Stimulated activated CD4-positive, alpha-beta T cell treated with anti-CD3 and anti-CD28 coated beads, Interleukin-15, amount 100 ng/mL, for 1 hour (primary cell): ENCODE measurements at regions not wholly inside any gene's neighbourhood (a gene's known extent, or its start where the extent isn't known, plus 50 kb on each side); places are given as distances from the start of the nearest gene placed in this dataset.

Experiments used
- DNase-seq, 2 donors: peaks; one replicate each; pipeline ENCODE4 v3.0.0-alpha.2; 2020; ENCODE audit warnings: low read depth in 1 of 2, low spot score in 1 of 2

DNA sequence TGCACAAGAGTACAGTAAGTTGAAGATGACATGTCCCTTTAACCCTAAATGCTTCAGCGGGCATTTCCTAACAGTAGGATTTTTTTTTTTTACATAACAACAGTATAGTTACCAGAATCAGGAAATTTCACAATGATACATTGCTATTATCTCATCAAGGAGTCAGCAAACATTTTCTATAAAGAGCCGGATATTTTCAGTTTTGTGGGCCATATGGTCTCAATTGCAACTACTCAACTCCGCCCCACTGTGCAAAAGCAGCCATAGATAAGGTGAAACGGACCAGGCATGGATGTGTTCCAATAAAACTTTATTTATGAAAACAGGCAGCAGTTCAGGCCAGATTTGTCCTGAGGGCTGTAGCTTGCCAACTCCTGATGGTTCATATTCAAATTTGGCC, 130.6 kb downstream of the SMAD6 start:
- DNase-seq: no peak

- DNase-seq: no peak
Observed at GRCh38 chr15:66833371-66833770, 131.3 kb downstream of the SMAD6 start.

DNA sequence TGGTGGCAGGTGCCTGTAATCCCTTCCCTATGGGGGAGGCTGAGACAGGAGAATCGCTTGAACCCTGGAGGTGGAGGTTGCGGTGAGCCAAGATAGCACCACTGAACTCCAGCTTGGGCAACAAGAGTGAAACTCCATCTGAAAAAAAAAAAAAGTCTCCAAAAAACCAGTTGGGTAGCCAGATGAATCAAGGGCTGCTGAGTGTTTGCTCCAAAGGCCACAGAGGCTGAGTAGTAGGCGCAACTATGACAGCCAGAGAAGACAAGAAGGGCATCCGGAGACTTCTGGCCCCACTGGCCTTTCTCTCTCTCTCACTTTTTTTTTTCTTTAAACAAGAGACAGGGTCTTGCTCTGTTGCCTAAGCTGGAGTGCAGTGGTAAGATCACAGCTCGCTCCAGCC, 131.8 kb downstream of the SMAD6 start:
- DNase-seq: no peak

GRCh38 chr15:66834881-66835878, 133.1 kb downstream of the SMAD6 start:
- no peak for DNase-seq

- no peak for DNase-seq
Observed at GRCh38 chr15:66836231-66837030, 134.4 kb downstream of the SMAD6 start.

- no peak for DNase-seq
Observed at GRCh38 chr15:66838202-66838601, 136.2 kb downstream of the SMAD6 start.

DNA sequence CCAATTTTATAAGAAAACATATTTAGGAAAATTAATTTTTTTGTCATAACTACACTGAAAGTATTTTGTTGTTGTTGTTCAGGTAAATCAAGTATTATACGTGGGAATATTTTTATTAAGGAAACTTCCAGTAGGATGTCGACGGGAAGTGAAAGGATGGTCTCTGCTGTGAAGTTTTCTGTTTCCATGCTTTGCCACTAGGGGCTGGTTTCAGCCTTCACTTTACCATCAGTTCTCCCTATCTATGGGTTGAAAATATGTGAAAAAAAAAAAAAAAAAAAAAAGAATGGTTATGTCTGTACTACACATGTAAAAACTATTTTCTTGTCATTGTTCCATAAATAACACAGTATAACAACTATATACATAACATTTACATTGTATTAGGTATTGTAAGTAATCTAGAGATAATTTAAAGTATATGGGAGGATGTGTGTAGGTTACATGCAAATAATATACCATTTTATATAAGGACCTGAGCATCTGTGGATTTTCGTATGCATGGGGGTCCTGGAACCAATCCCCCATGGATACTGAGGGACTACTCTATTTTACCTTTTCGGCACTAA, 136.7 kb downstream of the SMAD6 start:
- no peak for DNase-seq

DNA sequence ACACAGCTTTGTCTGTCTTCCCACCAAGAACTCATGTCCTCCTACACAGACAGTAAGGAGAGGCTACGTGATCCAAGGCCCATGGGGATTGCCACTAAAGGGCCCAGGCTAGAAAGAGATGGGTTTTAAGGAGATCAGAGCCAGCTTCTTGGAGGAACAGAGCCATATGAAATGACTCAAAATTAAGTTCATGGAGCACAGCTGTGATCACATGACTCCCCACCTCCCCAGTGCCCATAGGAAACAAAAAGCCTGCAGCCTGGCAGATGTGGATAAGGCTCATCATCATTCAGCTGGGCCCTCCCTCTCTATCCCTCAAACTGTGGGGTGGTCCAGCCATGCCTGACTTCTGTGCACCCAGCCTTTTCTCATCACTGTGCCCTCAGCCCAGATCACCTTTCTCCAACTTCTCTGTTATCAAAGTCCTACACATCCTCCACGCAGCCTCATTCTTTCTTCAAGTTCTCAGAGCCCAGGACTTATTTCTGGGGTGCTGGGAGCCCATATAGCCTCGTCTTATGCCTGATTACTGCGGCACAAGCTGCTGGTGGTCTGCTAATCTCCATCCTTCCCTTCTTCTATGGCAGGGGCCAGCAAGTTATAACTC, 137.6 kb downstream of the SMAD6 start:
- no peak for DNase-seq

DNA sequence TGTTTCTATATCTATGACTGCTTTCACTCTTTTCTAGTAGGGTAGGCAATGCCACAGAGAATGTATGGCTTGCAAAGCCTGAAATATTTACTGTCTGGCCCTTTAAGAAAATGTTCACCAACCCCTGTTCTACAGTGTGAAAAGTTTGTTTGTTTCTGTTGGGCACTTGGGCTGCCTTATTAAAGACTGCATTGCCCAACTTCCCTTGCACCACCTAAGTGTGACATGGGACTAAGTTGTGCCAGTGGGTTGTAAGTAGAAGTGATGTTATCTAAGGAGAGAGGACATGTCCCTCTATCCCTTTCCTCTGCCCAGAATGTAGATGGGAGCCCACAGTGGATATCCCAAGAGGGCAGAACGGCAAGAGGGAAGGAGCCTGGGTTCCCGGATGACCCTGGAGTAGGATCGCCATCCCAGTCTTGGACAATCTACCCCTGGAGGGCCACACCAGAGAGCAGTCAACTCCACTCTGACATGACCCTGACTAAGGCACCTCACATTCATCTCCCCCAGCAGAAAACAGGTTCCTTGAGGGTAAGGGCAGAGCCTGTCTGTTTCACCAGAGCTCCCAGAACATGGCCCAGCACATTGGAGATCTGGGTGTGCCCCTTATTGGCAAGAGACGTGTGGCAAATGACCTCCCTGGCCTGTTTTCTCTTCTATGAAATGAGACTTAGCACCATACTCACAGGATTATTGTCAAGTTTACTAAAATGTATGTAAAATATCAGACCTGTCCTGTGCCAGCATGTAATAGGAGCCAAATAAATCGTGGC, 138.8 kb downstream of the SMAD6 start:
- DNase-seq: no peak

- DNase-seq: no peak
Observed at GRCh38 chr15:66841953-66842681, 140.1 kb downstream of the SMAD6 start.

GRCh38 chr15:66842710-66843441, 140.8 kb downstream of the SMAD6 start:
- DNase-seq: no peak

GRCh38 chr15:66843581-66843980, 141.5 kb downstream of the SMAD6 start:
- no peak for DNase-seq

DNA sequence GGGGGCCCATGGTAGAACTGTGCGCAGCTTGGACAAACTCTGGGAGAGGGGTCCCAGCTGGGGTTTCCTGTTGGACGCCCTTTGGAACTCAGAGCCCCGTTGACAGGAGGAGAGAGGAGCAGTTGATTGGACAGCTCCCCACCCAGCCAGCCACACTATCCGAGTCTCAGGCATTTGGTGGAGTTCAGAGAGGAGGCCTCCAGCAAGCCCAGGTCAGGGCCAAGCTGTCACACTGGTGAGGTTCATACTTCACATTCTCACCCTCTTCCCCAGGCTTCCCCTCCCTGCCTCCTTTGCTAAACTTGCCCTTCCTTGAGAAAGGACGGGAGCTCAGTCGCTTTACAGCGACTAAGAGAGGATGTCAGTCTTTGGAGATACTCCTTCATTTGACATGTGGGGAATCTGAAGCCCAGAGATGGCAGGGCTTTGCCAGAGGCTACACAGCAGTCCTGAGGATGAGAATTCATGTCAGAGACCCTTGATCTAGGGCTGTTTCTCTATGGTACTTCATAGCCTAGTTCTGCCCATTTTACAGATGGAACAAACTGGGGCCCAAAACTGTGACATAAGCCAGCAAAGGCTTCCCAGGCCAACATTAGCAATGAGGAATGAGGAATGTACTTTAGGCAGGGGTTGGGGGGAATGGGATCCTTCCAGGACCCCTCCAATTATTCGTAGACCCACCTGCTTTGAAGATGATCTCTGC, 142.2 kb downstream of the SMAD6 start:
- no peak for DNase-seq

GRCh38 chr15:66844747-66845145, 142.7 kb downstream of the SMAD6 start:
- no peak for DNase-seq

GRCh38 chr15:66845266-66845785, 143.3 kb downstream of the SMAD6 start:
- no peak for DNase-seq

DNA sequence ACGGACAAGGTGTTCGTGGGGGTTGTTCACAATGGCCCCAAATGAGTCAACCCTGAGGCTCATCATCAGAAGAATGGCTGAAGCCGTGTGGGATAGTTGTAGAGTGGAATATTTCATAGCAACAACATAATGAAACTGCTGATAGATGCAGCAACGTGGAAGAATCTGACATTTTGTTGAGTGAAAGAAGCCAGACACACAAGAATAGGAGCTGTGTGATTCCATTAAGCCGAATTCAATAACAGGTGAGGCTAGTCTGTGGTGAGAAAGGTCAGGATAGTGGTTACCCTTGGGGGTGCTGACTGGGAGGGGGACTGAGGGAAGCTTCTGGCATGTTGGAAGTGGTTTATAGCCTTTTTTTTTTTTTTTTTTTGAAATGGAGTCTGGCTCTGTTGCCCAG, 144.0 kb downstream of the SMAD6 start:
- no peak for DNase-seq

DNA sequence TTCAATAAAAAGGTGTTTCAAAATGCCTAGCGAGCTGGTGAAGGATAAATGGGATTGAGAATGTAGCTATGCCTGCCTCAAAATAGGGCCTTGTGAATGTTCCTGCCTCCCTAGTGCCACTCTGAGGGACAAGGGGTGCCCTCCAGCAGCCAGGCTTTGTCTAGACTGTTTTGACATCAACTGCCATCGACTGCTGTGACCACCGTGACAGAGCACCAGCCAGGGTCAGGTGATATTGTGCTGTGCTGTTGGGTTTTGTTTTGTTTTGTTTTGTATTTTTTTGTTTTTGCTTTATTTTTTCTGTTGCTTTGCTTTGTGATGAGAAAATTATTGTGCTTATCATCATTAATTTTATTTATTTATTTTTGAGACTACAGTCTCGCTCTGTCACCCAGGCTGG, 144.8 kb downstream of the SMAD6 start:
- DNase-seq: no peak

GRCh38 chr15:66847565-66847991, 145.5 kb downstream of the SMAD6 start:
- no peak for DNase-seq
